GM18861 (cell line): ENCODE measurements at regions not wholly inside any gene's neighbourhood (a gene's known extent, or its start where the extent isn't known, plus 50 kb on each side); places are given as distances from the start of the nearest gene placed in this dataset.

Experiments
- ATAC-seq: cut with Tn5 transposase; IDR thresholded peaks from one replicate; pipeline ENCODE4 v1.9.1; 2021; ENCODE audit not compliant: unreplicated experiment

DNA sequence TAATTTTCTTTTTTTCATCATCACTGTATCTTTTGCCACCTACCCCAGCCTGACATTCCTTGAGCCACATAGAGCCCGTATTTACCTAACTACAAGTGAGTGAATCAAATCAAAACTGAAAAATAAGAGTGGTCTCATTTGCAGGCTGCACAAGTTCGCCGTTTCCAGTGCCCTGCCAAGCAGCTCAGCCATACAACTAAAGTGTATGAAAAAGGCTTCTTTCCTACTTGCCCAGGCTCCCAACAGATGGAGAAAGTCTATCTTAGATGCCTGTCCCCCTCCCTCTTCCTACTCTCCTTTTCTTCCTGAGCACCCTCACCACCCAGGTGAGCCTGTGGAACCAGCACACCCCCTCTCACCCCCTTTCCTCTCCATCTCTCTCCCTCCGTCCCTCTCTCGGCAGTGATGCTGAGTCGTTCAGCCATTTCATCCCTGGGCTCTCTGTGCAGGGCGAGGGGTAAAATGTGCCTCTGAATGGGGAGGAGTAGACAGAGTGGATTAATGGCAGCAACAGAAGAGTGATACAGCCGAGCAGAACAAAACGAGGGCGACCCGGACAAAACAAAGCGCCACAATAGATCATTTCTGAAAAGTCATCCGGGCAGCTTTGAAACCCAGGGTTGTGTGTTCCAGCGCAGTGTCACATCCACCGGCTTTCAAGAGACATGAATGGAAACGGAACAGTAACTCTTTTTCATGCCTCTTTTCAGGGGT lies 65.0 kb upstream of the POU3F3 start:
- ATAC-seq = no peak

DNA sequence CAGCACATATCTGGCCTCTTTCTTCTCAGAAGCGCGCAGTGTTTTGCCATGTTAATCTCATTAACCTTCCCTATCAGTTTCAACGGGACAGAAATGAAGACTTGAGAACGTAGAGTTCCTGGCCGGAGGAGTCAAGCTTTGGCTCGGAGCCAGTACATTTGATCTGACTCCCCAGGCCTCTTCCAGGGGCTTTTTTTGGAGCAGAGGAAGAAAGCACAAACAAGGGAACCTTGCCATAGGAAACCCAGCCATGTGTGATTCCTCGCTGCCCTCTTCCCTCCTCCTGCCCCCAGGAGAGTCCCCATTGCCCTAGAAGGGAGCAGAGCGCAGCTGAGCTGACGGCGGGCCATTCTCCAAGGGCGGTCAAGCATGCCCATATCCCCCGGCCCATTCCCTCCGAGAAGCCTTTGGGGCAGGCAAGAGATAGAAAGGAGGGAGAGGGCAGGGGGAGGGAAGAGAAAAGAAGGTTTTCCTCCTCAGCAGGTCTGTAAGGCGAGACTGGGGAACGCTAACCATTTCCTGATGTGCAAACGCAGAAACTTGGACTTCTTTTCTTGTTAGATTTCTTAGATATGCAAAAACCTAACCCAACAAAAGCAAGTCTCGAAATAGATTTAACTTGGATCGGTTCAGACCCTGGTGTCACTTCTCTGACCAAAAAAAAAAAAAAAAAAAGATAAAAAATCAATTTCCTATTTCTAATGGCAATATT lies 63.7 kb upstream of the POU3F3 start:
- no peak for ATAC-seq

DNA sequence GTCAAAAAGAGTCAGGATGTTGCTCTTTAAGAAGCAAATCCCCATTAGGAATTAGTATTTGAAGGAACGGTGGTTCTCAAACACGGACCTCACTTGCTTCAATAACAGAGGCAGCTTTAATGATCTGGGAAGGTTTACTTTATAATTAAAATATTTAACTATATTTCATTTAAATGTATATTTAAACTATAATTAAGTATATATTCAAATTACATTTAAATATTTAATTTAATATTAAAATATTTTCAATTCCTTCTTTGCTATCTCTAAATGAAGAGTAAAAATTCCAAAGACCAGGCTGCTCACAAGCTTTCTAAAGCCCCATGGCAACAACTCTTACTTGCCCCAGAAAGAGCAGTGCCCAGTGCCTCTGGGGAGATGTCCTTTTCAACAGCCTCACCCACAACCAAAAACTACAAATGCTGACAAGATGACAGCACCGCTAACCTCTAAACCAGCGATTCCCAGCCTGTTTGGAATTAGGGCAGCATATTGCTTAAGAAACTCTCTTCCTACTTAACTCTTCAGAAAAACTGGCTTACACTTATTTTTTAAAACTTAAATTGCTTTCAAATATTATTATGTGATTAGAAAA lies 62.9 kb upstream of the POU3F3 start:
- ATAC-seq = no peak

DNA sequence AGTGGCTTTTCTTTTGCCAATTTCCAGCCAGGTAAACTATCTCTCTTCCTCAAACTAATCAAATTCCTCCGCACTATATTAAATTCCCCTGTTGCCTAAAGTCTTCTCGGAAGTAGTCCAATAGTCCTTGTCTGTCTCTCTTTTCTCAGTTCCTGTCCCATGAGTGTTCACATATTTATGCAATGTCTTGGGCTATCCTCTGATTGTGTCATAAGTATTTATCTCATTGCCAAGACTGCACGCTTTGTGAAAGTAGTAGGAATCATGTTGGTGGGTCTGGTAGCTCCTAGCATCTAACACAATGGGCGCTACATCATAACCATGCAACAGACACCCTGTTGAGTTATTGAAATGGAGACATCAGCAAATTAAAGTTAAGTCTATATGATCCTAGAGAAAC lies 59.9 kb upstream of the POU3F3 start:
- ATAC-seq = no peak

DNA sequence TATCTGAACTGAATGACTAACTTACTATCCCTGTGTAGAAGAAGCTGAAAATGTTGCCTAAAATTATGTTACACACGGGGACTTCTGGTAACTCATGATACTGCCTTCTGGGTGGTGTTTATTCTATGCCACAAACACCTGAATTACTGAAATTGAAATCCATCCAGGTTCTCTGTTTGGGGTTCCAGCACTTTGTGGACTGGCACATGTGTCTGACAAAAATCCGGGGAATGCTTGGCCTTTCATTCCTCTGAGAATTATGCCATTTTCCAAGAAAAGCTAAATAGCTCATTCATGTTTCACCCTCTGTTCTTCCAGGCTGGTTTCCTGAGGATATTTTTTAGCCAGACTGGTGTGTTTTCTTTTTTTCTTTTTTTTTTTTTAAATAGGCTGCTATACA lies 59.5 kb upstream of the POU3F3 start:
- ATAC-seq = no peak
